ENCODE measurements at regions not wholly inside any gene's neighbourhood (a gene's known extent, or its start where the extent isn't known, plus 50 kb on each side); places are given as distances from the start of the nearest gene placed in this dataset.

- Mint-ChIP-seq H3K27ac (ENCODE audit: unreplicated experiment) (no peak overlapping the region), H3K4me1 (ENCODE audit: unreplicated experiment) (no peaks in the 10 kb centered on the region), H3K4me3 (ENCODE audit: unreplicated experiment) (no peak overlapping the region), H3K27me3 (ENCODE audit: unreplicated experiment) (no peaks in the 10 kb centered on the region), H3K36me3 (ENCODE audit: unreplicated experiment) (no peaks in the 10 kb centered on the region), H3K9me3 (ENCODE audit: unreplicated experiment) (no peaks in the 10 kb centered on the region)
- no peak for DNase-seq (ENCODE audit: extremely low spot score, unreplicated experiment)
- TF ChIP-seq CTCF (IDR thresholded peaks at IDR 0.05), result no peak
Measured at GRCh38 chr3:65029130-65029529, 341.3 kb upstream of the ADAMTS9 start.

- no peak for DNase-seq (ENCODE audit: extremely low spot score, unreplicated experiment)
- TF ChIP-seq CTCF (IDR thresholded peaks at IDR 0.05), result no peak
- no peak overlapping the region for H3K4me3 Mint-ChIP-seq (ENCODE audit: unreplicated experiment)
- H3K27ac Mint-ChIP-seq (ENCODE audit: unreplicated experiment), result no peak overlapping the region
- no peaks in the 10 kb centered on the region for H3K9me3 Mint-ChIP-seq (ENCODE audit: unreplicated experiment)
- H3K4me1 Mint-ChIP-seq (ENCODE audit: unreplicated experiment), result no peaks in the 10 kb centered on the region
- no peaks in the 10 kb centered on the region for H3K36me3 Mint-ChIP-seq (ENCODE audit: unreplicated experiment)
- no peaks in the 10 kb centered on the region for H3K27me3 Mint-ChIP-seq (ENCODE audit: unreplicated experiment)
Measured at GRCh38 chr3:65028024-65028423, 340.2 kb upstream of the ADAMTS9 start.

- no peaks in the 10 kb centered on the region for H3K27me3 Mint-ChIP-seq (ENCODE audit: unreplicated experiment)
- DNase-seq (ENCODE audit: extremely low spot score, unreplicated experiment), result no peak
- no peak for TF ChIP-seq CTCF (IDR thresholded peaks at IDR 0.05)
- no peaks in the 10 kb centered on the region for H3K4me1 Mint-ChIP-seq (ENCODE audit: unreplicated experiment)
- no peaks in the 10 kb centered on the region for H3K9me3 Mint-ChIP-seq (ENCODE audit: unreplicated experiment)
- H3K36me3 Mint-ChIP-seq (ENCODE audit: unreplicated experiment), result no peaks in the 10 kb centered on the region
- no peak overlapping the region for H3K27ac Mint-ChIP-seq (ENCODE audit: unreplicated experiment)
- no peak overlapping the region for H3K4me3 Mint-ChIP-seq (ENCODE audit: unreplicated experiment)
Measured at GRCh38 chr3:65027335-65027734, 339.5 kb upstream of the ADAMTS9 start.

- no peak for TF ChIP-seq CTCF (IDR thresholded peaks at IDR 0.05)
- no peak overlapping the region for H3K4me3 Mint-ChIP-seq (ENCODE audit: unreplicated experiment)
- H3K27ac Mint-ChIP-seq (ENCODE audit: unreplicated experiment), result no peak overlapping the region
- H3K9me3 Mint-ChIP-seq (ENCODE audit: unreplicated experiment), result no peaks in the 10 kb centered on the region
- no peaks in the 10 kb centered on the region for H3K4me1 Mint-ChIP-seq (ENCODE audit: unreplicated experiment)
- DNase-seq (ENCODE audit: extremely low spot score, unreplicated experiment), result no peak
- no peaks in the 10 kb centered on the region for H3K36me3 Mint-ChIP-seq (ENCODE audit: unreplicated experiment)
- no peaks in the 10 kb centered on the region for H3K27me3 Mint-ChIP-seq (ENCODE audit: unreplicated experiment)
Measured at GRCh38 chr3:65026151-65026550, 338.4 kb upstream of the ADAMTS9 start.

- peaks cover under 1% of the 10 kb centered on the region for H3K27me3 Mint-ChIP-seq (ENCODE audit: unreplicated experiment)
- H3K4me3 Mint-ChIP-seq (ENCODE audit: unreplicated experiment), result no peak overlapping the region
- no peak for DNase-seq (ENCODE audit: extremely low spot score, unreplicated experiment)
- no peaks in the 10 kb centered on the region for H3K36me3 Mint-ChIP-seq (ENCODE audit: unreplicated experiment)
- no peaks in the 10 kb centered on the region for H3K9me3 Mint-ChIP-seq (ENCODE audit: unreplicated experiment)
- no peak for TF ChIP-seq CTCF (IDR thresholded peaks at IDR 0.05)
- no peak overlapping the region for H3K27ac Mint-ChIP-seq (ENCODE audit: unreplicated experiment)
- H3K4me1 Mint-ChIP-seq (ENCODE audit: unreplicated experiment), result no peaks in the 10 kb centered on the region
Measured at GRCh38 chr3:65024148-65024547, 336.3 kb upstream of the ADAMTS9 start.

Data from osteocyte (in vitro differentiated cells).